CD4-positive, alpha-beta T cell treated with Interleukin-1 beta for 1 hour (primary cell): ENCODE measurements at regions not wholly inside any gene's neighbourhood (a gene's known extent, or its start where the extent isn't known, plus 50 kb on each side); places are given as distances from the start of the nearest gene placed in this dataset.
"Not testable (repeated sequence)": the region's sequence is repeated elsewhere in the genome, so short reads cannot be mapped to it uniquely, and the experiment has no call there.

Experiments
- DNase-seq, 2 donors: peaks; one replicate each; pipeline ENCODE4 v3.0.0-alpha.2; 2020 to 2022

DNA sequence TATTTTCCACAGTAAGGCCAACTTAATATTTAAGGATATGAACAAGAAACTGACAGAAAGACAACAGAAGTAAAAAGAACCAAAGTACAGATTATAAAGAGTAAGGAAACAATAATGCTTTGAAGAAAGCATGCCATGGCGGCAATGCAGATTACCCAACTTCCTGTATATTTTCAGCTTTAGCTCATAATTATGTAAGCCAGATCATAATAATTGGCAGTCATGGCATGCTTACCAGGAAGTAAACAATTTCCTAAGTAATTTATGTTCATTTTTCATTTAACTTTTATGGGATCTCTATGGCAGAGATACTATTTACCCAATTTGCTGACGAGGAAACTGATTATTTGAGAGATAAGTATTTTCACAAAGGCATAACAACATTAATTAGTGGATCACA, 988.7 kb downstream of the HACE1 start:
- no peak for DNase-seq

DNA sequence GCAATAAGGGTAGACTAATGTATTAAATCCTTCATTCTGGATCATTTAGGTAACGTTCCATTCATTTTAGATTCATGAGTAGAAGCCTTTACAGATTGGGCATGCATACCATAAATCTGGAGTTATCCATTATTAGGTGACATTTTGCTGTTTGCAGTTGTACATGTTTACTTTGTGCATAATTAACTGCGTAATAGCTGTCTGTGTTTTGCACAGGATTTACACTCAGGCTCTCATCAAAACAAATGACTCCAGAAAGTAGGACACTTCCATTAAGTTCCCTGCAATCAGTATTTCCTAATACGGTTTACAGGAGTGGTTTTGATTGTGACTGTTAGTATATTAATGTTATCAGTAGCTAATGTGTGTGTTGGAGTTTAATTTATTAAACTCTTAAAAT, 997.4 kb downstream of the HACE1 start:
- DNase-seq = no peak

DNA sequence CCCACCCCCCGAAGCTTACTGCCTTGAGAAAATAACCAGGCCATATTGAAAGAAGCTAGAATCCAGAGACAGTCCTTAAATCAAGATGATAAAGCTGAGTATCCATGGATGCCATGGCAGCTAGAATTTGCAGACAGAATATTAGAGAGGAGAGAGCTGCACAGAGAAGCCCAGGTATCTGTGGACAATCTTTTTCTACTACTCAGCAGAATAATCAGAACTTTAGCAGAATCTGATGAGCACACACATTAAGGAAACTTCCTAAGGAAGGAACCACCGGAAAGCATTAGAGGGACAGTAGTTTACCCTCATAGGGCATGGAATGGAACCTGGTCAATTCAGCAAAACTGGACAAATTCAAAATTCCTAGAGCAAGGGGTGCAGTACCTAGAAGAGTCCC, 1001.7 kb downstream of the HACE1 start:
- no peak for DNase-seq

DNA sequence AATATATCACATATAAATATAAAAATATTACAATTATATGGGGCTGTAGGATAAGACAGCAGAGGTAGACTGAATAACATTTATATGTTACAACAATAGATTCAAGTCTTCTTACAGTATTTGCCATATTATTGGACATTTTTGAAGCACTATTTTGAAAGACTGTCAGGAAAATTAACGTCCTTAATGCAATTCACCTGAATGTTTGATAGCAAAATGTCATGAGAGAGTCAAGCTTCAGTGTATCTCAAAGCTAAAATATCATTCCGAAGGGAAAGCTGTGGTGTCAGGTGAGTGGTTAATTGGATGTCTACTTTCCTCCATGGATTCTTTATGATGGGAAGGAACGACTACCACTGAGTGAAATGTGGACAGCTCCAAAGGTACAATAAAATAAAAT, 1004.0 kb downstream of the HACE1 start:
- DNase-seq = no peak

DNA sequence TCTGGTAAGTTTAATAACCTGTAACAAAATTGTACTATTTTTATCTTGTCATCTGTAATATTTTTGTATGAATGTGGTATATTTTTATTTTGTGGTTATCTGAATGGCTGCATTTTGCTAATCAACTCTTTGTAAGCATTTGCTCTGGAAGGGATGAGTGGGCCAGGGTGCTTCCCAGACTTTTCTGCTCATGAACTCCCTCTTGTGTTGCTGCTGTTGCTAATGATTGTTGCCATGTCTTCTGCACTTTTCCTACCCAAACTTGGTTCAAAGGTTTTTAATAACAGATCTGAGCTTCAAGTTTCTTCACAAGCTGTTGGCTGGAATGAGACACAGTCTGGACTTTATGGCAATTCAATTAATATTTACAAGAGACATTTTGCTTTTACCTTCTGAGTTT, 1005.7 kb downstream of the HACE1 start:
- no peak for DNase-seq

DNA sequence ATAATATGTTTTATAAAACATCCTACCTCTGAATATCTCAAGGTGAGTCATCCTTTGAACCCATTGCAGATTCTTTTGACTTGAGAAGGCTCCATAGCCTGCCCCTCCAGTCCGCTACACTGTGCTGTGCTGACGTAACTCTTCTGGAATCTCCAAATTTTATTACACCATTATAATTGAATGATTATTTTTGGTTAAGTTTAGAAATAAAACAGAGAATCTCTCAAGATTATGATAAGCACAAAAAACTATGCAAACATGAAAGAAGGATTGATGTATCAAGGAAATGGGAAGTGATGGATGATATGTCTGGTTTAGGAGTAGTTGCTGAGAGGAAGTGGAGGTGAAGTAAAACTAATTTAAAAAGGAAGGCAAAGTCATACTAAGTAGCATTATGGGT, 1021.3 kb downstream of the HACE1 start:
- no peak for DNase-seq

DNA sequence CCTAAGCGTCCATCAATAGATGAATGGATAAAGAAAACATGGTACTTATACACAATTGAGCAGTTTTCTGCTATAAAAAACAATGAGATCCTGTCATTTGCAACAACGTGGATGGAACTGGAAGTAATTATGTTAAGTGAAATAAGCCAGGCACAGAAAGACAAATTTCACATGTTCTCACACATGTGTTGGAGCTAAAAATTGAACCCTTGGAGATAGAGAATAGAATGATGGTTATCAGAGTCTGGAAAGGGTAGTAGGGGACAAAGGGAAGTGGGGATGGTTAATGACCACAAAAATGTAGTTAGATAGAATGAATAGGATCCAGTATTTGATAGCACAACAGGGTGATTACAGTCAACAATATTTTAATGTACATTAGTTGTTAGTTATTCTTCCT, 1033.5 kb downstream of the HACE1 start:
- DNase-seq = no peak

DNA sequence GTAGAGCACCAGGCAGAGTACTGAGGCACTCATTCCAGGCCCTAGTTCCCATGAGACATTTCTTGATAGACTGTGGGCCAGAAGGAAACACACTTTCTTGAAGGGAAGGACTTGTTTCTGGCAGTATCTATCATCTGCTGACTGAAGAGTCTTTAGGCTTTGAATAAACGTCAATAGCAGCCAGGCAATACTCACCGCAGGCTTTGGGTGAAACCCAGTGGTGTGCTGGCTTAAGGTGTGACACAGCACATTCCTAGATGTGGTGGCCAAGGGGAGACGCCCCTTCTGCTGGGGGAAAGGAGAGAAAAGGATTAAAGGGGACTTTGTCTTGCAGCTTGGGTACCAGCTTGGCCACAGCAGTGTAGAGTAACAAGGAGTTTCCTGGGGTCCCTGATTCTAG, 1039.6 kb downstream of the HACE1 start:
- DNase-seq = no peak

DNA sequence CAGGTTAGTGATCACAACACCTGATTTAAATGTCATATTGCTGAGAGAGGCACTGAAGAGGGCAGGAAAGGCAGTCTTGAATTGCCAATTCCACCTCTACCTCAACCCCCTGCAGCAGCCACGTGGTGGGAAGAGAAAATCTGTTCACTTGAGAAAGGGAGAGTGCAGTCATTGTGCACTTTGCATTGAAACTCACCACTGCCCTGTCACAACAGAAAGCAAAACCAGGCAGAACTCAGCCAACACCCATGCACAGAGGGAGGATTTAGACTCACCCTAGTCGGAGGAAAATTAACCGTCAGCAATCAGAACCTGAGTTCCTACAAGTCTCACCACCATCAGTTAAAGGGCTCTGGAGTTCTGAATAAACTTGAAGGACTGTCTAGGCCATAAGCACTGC, 1040.2 kb downstream of the HACE1 start:
- no peak for DNase-seq

DNA sequence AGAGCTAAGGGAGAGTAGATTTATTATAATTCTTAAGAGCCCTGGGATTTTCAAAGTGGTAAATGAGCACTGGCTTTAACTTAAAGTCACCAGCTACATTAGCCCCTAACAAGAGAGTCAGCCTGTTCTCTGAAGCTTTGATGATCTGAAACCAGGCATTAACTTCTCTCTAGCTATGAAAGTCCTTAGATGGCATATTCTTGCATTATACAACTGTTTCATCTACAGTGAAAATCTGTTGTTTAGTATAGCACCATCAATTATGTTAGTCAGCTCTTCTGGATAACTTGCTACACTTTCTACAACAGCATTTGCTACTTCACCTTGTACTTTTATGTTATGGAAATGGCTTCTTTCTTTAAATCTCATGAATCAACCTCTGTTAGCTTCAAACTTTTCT, 1046.7 kb downstream of the HACE1 start:
- no peak for DNase-seq

DNA sequence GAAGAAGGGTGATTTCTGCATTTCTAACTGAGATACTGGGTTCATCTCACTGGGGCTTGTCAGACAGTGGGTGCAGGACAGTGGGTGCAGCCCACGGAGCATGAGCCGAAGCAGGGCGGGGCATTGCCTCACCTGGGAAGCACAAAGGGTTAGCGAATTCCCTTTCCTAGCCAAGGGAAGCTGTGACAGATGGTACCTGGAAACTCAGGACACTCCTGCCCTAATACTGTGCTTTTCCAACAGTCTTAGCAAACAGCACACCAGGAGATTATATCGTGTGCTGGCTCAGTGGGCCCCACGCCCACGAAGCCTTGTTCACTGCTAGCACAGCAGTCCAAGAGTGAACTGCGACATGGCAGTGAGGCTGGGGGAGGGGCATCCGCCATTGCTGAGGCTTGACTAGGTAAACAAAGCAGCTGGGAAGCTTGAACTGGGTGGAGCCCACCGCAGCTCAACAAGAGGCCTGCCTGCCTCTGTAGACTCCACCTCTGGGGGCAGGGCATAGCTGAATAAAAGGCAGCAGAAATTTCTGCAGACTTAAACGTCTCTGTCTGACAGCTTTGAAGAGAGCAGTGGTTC, 1057.7 kb downstream of the HACE1 start:
- not testable (repeated sequence) for DNase-seq

DNA sequence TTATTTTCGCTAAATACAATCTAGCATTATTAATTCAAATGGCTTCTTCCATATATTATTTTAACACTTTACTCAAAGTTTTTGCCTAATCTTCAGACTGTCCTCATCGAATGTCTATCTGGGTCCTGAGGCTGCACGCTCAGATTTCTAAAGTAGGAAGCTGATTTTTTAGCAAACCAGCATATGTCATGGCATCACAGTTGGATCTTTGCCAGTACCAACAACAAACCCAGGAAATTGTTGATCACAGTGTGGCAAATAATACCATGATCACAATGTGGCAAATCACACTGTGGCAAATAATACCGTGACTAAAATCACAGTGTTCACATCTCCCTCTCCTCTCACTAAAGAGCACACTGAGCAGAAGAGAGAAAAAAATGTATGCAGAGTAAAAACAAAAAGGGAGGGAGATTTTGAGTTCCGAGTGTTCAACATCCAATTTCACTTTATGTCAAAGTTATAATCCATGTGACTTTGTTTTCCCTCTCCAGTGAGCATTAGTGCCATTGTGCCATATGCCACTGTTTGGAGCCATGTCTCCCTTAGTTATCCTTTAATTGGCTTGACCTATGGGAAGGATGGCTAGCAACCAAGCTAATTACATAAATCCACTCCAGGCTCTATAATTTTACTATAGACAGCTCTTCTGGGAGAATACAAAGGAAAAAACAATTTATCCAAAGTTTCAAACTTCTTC, 1059.6 kb downstream of the HACE1 start:
- no peak for DNase-seq

DNA sequence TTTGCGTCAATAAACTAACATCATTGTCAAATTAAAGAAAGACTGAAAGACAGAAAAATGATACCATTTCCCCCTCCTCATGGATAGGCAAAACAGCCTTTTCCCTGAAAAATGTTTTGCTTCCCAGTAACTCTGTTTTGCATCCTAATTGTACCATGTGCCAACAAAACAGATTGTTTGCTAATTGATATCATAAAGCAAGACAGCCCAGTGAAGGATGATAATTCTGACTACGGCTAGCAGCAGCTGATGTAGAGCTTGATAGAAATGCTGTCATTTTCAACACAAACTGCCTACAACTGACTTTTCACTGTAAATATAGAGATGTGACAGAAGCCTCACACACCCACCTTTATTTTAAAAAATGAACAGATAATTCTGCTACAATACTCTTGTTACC, 1061.6 kb downstream of the HACE1 start:
- no peak for DNase-seq

DNA sequence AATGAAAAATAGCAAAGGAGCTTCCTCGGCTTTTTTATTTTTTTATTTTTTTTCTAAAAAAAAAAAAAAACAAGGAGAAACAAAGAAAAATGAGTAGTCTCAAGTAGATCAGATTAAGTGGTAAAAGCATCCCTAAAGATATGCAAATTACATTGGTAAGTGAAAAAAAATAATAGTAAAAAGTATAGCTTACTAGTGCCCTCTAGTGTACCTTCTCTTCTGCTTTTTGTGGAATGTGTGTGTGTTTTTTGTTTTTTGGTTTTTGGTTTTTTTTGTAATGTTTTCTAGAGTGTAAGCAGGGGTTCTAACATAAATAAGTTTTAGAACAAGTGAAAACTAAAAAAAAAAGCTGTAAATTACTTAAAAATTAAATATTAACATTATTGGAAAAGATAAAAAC, 1062.0 kb downstream of the HACE1 start:
- no peak for DNase-seq

DNA sequence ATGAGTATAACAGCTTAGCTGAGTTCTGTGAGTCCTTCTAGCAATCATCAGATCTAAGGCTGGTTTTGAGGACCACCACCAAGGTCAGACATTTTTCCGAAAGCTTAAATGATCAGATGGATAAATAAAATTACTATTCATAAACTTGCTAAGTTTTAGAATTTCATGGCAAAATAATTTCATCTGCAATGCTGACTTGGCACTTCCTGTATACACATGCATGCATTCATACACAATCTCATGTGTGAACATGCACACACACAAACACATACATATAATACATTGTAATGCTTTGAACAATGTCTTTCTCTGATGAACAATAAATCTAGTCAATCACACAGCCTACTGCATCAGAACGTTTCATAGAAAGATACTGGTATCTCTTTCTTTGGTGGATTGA, 1068.3 kb downstream of the HACE1 start:
- no peak for DNase-seq

DNA sequence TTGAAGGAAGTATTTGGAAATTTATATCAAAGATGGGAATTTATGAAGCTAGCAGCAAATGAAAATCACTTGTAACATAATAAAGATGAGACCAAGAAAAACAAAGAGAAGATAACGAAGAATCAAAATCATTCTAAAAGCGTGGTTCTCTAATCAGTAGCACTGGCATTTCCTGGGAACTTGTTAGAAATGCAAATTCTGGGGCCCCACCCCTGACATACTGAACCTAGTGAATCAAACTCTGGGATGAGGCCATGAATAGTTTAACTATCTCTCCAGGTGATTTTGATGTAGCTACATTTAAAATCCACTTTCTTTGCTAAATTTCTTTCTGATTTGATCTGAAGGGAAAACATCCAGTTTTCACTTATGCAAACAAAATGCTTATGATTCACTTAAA, 1075.6 kb downstream of the HACE1 start:
- DNase-seq = no peak

DNA sequence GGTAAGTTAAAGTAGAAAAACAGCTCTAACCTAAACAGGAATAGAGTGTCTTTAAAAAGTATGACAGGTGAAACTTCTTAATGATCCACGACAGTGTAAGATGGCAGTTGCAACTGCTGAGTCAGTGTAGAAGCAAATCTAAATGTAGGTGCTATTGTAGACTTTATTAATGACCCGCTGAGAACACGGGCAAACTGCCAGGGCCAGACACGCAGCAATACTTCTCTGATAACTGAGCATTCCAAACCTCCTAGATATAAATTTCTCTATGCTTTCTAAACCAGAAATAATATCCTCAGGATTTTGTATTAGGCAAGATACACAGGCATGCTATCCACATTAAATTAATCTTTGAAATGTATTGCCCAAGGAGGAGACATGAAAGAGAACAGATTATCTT, 1076.4 kb downstream of the HACE1 start:
- DNase-seq = no peak

DNA sequence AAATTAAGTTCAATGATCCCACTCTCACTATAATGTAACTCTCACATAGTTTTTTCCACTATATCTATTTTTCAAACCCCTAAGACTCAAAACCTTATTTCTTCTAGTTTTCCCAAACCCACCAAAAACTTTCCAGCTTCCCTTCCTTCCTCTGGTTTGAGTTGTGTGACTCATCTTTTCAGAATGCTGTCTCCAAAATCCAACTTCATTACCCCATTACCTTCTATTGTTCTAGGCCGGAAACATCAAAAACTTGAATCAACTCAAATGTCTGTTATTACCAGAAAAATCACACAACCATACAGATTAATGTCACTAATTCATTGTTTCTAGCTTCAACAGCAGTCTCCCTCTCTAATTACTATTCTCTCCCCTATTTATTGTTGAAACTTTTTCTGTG, 1090.3 kb downstream of the HACE1 start:
- DNase-seq = no peak

DNA sequence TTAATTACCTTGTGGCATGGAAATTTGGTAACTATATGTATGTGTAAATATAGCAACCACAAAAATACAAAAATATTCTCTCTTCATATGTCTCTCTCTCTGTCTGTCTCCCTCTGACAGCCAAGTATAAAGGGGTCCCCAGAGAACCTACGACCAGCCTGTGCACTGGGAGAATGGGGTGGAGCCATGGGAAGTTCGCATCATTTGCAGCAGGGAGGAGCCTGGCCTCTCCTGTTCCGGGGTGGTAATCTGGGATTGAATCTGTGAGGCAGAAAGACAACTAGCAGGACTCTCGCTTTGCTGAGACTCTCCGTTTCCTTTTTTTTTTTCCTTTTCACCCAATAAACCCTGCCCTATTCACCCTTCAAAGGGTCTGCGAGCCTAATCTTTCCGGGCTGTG, 1109.1 kb downstream of the HACE1 start:
- no peak for DNase-seq

DNA sequence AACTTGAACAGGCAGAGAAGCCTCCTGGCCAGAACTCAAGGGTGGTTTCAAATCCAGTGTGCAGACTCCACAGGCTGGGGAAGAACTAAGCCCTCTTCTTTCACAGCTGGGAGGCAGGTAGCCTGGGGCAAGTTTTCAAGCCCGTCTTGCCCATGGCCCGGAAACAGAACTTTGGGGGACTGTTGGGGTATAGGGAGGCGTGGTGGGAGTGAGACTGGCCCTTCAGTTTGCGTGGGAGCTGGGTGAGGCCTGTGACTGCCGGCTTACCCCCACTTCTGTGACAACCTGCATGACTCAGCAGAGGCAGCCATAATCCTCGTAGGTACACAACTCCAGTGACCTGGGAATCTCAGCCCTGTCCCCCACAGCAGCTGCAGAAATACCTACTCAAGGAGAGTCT, 1125.7 kb downstream of the HACE1 start:
- DNase-seq = no peak

DNA sequence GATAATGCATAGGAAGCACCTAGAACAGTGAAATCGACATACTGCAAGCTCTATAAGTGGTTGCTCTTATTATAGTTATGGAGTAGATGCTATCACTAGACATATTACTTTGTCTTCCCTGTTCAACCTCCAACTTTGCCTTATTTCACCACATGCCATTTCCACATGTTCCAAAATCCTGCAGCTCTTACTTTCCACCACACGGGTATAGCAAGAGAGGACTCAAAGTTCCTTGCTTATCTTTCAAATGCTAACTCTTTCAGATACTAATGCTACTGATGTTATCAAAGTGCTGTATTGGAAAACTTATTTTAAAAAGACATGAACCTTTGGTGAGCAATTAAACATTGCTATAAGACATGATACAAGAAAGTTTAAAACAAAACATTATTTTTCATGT, 1130.1 kb downstream of the HACE1 start:
- DNase-seq = no peak

DNA sequence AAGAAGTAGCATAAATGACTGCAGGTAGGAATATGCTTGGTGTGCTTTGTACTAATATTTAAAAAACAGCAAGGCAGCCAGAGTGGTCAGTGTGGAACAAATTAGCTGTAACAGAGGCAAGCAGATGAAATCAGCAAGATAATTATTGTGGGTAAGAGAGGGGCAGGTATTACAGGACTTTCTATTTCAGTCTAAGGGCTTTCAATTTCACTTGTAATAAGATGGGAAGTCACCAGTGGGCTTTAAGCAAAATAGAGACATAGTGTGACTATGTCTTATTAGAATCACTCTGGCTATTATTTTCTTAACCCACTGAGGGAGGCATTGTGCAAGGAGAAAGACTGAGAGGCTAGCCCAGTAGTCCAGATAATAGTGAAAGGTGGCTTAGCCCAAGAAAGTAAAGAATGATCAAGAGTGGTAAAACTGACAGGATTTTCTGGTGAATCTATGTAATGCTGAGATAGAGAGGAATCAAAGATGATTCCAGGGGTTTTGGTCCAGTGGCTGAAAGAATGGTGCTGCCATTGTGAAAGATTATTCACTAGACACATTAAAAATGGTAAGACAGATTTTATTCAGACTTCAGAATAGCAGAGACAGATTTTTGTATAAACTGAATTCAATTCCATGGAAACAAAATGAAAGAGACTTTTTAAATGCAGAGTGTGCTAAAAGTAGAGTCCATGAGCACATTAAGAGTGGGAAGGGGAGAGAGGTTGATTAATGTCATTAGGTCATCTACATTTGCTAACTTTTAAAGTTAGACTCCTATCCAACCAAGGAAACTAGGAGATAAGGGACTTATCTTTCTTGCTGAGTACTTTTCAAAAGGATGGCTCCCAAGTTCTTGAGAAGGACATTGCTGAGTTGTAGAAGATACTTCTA, 1136.0 kb downstream of the HACE1 start:
- no peak for DNase-seq

DNA sequence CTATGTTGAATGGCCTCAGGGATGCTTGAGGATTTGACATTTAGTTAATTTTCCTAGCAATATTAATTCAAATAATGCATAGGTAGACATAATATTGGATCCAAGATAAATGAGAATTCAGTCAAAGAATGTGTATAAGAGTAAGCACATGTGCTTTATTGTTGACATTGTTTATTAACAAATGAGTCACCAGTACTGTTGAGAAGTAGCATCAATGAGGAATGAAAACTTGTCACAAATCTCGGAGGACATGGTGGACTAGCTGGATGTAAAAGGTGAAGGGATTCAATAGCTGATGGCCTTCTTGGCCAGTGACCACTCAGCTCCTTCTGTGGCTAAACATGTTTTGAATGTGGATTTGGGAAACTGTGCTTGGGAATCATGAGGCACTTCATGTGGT, 1137.0 kb downstream of the HACE1 start:
- DNase-seq = no peak

DNA sequence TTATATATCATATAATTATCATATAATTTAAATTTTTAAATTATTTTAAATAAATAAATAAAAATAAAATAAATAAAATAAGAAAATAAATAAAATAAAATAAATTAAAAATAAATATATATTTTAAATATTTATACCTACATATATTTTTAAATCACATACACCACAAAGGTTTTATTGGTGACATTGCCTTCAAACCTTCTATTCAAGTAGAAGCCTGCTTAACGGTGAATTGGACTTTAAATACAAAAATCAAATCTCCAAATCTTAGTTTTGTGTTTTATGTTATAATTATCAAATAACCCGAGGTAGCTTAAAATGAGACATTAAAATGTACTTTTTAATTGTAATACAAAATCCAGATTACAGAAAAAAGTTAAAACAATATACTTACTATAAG, 1137.8 kb downstream of the HACE1 start:
- DNase-seq = no peak
